ENCODE measurements at regions not wholly inside any gene's neighbourhood (a gene's known extent, or its start where the extent isn't known, plus 50 kb on each side); places are given as distances from the start of the nearest gene placed in this dataset.
"Not testable (repeated sequence)": the region's sequence is repeated elsewhere in the genome, so short reads cannot be mapped to it uniquely, and the experiment has no call there.

DNA sequence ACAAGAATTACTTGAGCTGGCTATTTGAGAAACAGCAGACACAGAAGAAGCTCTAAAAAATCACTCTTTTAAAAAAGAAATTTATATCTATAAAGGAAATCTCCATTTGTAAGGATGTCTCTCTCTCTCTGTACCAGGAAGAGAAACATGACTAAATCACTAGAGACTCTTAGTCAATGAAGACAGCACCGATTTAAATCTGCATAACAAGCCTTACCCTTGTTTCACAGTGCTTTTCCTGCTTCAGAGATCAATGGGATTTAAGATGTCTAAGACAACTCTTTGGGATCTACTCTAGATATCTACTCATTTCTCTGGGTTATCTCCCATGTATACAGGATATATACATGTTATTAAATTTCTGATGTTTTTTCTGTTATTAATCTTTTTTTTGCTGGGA is 359.2 kb upstream of the RND3 start:
- H3K27me3 ChIP-seq (ENCODE audit: control insufficient read depth, insufficient read depth, low read length): no peaks in the 10 kb centered on the region
- no peak overlapping the region for H3K4me3 ChIP-seq (ENCODE audit: insufficient read depth, low read depth, low read length)
- H3K36me3 ChIP-seq (replicated peaks; ENCODE audit: control insufficient read depth, insufficient read depth, low read length): no peaks in the 10 kb centered on the region
- peak; percentile 7 for DNase-seq

DNA sequence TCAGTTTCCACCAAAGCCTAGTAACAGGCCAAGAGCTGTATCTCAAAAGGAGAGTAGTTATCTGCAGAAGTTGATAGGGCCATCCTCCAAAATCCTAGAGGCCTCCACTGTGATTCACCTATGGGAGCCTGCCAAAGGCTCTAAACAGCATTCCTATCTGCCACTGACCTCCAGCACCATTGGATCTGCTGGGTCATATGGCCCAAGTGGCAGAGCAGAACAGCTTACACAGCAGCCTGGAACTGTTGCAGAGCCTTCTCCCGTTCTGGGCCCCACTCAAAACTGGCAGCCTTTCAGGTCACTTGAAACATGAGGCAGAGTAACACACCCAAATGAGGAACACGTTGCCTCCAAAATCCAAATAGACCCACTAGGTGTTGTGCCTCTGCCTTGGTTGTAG is 345.2 kb upstream of the RND3 start:
- H3K4me3 ChIP-seq (ENCODE audit: insufficient read depth, low read depth, low read length): no peak overlapping the region
- no peaks in the 10 kb centered on the region for H3K36me3 ChIP-seq (replicated peaks; ENCODE audit: control insufficient read depth, insufficient read depth, low read length)
- DNase-seq: no peak
- H3K27me3 ChIP-seq (ENCODE audit: control insufficient read depth, insufficient read depth, low read length): no peaks in the 10 kb centered on the region

DNA sequence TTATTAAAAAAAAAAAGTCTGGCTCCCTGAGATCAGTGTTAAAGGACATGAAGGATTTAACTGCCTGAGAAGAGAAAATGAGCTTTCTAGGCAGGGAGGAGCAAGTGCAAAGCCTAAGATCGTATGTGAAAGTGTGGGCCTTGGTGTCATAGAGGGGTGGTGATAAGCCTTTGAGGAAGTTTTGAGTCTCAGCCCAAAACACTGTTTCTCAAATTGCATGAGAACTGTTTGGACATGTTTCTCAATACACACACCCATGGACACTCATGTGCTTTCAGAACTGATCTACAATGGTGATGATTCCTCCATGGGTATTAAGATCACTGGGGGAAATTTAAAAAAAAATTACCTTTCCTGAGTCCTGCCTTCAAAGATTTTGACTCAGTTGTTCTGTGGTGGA is 336.7 kb upstream of the RND3 start:
- Histone ChIP-seq H3K27me3 (ENCODE audit: control insufficient read depth, insufficient read depth, low read length) (no peaks in the 10 kb centered on the region), H3K36me3 (replicated peaks; ENCODE audit: control insufficient read depth, insufficient read depth, low read length) (no peaks in the 10 kb centered on the region), H3K4me3 (ENCODE audit: insufficient read depth, low read depth, low read length) (no peak overlapping the region)
- no peak for DNase-seq

DNA sequence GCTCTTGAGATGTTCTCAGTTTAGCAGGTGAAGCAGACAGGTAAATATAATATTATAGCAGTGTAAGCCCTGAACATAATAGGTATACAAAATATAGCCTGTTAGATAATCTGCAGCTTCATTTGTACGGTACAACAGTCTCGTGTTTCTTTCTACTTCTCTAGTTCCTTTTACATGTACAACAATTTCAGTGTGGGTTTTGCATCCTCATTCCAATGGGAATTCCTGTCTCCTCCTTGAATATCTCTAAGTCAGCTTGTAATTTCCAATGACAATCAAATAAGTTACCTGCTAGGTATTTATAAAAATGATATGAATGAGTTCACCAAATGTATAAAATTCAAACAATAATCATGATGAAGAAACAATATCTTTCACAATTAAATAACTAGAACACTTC is 330.0 kb upstream of the RND3 start:
- Histone ChIP-seq H3K36me3 (replicated peaks; ENCODE audit: control insufficient read depth, insufficient read depth, low read length) (no peaks in the 10 kb centered on the region), H3K27me3 (ENCODE audit: control insufficient read depth, insufficient read depth, low read length) (no peaks in the 10 kb centered on the region), H3K4me3 (ENCODE audit: insufficient read depth, low read depth, low read length) (no peak overlapping the region)
- no peak for DNase-seq

DNA sequence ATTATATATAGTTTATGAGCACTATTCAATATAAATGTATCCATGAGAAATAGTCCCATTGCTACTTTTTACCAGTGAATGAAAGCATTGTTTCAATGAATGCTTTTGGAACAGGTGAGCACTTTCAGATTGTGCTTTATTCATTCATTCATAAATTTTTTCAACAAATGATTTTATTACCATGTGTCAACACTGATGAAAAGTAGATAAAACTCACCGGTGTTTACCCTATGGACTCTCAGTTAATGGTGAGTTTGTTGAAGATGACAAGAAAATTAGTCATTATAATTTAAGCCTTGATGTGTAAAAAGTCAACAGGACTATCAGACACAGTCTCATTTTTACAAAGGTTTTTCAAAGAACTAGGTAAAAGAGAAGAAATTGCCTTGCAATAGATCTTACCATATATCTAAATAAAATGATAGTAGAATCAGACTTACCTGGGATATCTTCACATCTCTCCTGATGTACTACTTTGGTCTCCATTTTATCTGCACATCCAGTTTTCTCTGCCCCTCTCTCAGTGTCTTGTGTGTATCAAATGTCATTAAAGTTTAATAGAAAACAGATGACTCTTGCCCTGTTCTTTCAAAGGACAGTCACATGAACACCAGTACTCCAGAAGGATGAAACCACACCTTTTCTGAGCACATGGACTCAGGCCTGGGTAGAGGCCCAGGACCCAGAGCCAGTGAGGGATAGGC is 325.3 kb upstream of the RND3 start:
- Histone ChIP-seq H3K4me3 (ENCODE audit: insufficient read depth, low read depth, low read length) (no peak overlapping the region), H3K36me3 (replicated peaks; ENCODE audit: control insufficient read depth, insufficient read depth, low read length) (no peaks in the 10 kb centered on the region), H3K27me3 (ENCODE audit: control insufficient read depth, insufficient read depth, low read length) (no peaks in the 10 kb centered on the region)
- no peak for DNase-seq

DNA sequence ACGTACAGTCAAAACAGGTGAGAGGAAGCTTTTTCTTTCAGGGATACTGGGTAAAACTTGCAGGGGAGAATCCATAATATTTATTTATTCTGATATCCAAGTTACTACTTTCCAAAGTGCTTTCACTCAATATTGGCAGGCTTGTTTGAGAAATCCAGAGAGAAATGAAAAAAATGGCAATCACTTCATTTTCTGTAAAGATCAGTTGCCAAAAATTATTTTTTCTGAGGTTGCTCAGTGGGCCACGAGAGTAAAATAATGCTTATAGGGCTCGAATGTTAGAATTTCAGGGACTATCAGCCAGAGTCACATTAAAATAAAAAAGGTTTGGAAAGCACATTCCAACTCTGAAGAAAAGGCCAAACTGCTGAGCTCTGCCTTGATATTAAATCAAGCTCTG is 324.6 kb upstream of the RND3 start:
- no peak for DNase-seq
- Histone ChIP-seq H3K27me3 (ENCODE audit: control insufficient read depth, insufficient read depth, low read length) (no peaks in the 10 kb centered on the region), H3K4me3 (ENCODE audit: insufficient read depth, low read depth, low read length) (no peak overlapping the region), H3K36me3 (replicated peaks; ENCODE audit: control insufficient read depth, insufficient read depth, low read length) (no peaks in the 10 kb centered on the region)

DNA sequence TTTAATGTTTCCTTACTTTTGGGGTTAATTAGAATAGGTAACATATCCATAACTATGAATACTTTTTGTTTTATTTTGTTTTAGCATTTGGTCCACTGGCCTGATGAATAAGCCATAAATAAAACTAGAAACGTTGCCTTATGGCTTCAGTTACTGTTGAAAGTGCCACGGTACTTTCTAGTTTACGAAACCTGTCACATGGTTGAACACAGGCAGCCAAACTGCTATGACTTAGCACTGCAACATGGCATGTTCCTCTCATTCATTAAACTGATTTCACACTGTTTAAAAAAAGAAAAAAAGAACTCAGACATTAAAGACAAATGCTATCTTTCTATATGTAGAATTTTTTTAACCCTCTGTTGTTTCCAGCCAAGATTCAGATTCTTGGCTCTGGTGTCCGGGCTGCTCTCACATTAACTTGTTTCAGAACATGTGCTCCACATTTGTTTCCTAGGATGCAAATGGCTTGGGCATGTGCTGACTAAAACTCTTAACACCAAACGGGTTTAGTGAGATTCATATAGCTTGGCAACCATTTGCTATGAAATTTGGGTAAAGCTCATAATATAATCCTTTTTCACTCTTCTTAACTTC is 323.9 kb upstream of the RND3 start:
- DNase-seq: no peak
- no peaks in the 10 kb centered on the region for H3K36me3 ChIP-seq (replicated peaks; ENCODE audit: control insufficient read depth, insufficient read depth, low read length)
- no peaks in the 10 kb centered on the region for H3K27me3 ChIP-seq (ENCODE audit: control insufficient read depth, insufficient read depth, low read length)
- no peak overlapping the region for H3K4me3 ChIP-seq (ENCODE audit: insufficient read depth, low read depth, low read length)

DNA sequence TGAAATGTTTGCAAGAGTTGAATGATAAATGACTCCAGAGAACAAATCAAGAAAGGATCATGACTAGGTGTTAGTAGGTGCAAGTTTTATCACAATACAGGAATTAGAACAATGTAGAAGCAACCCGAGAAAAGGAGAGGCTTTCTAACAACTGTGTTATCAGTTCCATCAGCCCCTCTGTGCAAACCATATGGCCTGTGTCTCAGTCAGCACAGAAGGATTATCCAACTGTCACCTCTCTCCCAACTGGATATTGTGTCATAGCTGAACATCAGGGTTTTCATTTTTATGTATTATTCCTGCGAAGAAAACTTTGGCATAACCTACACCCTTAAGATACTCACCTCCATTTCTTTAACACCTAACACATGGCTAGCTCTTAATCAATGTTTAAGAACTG is 321.6 kb upstream of the RND3 start:
- Histone ChIP-seq H3K27me3 (ENCODE audit: control insufficient read depth, insufficient read depth, low read length) (no peaks in the 10 kb centered on the region), H3K36me3 (replicated peaks; ENCODE audit: control insufficient read depth, insufficient read depth, low read length) (no peaks in the 10 kb centered on the region), H3K4me3 (ENCODE audit: insufficient read depth, low read depth, low read length) (no peak overlapping the region)
- DNase-seq: no peak

DNA sequence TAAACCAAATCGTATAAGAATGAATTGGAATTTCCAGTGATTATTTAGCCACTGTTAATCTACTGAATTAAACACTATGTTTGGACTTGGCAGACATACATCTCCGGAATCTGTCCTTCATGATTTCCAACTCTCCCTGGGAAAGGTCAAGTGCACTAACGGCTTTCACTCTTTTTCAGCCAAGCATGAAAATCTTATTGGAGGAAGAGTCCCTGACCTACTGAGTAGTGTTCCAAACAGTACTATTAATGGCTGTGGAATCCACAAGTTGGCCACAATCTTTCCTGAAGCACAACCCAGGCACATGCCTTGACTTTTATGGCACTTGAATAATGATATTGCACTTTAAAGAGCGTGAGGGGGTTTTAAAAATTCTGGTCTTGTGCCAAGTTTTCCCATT is 318.9 kb upstream of the RND3 start:
- no peak overlapping the region for H3K4me3 ChIP-seq (ENCODE audit: insufficient read depth, low read depth, low read length)
- H3K27me3 ChIP-seq (ENCODE audit: control insufficient read depth, insufficient read depth, low read length): no peaks in the 10 kb centered on the region
- DNase-seq: no peak
- H3K36me3 ChIP-seq (replicated peaks; ENCODE audit: control insufficient read depth, insufficient read depth, low read length): no peaks in the 10 kb centered on the region

DNA sequence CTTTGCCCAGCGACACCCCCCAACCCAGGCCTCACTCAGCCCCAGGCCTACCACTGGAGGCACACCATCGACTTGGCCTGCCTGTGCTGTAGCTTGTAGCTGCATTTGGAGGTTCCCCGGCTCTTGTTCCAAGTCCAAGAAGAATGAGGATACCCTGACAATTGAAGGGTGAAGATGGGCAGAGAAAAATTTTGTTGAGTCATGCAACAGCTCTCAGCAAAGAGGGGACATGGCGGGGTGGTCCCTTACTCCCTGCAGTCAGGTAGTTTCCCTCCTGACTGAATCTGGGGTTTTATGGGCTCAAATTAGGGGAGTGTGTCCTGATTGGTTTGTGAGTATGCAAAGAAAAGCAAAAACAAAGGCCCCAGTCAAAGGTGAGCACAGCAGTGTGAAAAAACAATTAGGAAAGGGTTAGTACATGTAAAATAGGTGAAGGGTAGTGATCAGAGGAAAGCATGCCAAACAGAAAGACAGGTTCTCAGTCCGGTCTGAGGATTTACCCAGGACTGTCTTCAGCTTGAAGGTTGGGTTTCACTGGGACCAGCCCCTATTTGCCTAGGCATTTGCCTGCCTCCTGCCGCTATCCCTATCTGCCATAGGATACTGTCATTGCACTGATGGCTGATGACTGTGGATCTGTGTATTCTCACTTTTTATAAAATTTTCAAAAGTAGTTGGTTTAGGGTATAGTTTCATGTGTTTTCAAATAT is 316.4 kb upstream of the RND3 start:
- DNase-seq: no peak

DNA sequence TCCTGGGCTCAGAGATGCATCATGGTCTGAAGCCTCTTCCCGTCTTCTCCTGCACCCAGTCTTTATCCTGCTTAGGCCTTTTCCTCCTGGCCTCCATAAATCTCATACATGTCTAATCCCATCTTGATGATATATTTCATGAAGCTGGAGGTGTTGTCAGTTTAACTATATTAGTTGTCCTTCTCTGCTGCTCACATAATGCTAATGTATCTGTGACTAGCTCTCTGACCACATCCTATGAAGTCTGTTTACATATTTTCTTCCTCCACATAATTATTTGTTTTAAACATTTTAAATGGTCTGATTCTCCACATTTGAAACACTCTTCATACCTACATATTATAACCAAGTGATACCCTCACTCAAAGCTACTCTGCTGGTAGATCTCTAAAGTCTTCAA is 315.2 kb upstream of the RND3 start:
- Histone ChIP-seq H3K36me3 (replicated peaks; ENCODE audit: control insufficient read depth, insufficient read depth, low read length) (no peaks in the 10 kb centered on the region), H3K27me3 (ENCODE audit: control insufficient read depth, insufficient read depth, low read length) (no peaks in the 10 kb centered on the region), H3K4me3 (ENCODE audit: insufficient read depth, low read depth, low read length) (no peak overlapping the region)
- DNase-seq: no peak

More for the DNA sequence above, 316.4 kb upstream of the RND3 start:
- Histone ChIP-seq H3K27me3 (ENCODE audit: control insufficient read depth, insufficient read depth, low read length) (no peaks in the 10 kb centered on the region), H3K4me3 (ENCODE audit: insufficient read depth, low read depth, low read length) (no peak overlapping the region), H3K36me3 (replicated peaks; ENCODE audit: control insufficient read depth, insufficient read depth, low read length) (no peaks in the 10 kb centered on the region)

DNA sequence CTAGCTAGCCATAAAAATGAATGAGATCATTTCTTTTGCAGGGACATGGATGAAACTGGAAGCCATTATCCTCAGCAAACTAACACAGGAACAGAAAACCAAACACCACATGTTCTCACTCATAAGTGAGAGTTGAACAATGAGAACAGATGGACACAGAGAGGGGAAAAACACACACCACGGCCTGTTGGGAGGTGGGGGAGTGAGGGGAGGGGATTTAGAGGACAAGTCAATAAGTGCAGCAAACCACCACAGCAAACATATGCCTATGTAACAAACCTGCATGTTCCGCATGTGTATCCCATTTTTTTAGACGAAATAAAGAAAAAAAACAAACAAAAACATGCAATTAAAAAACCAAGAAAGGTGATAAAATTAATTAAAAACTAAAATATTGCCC is 308.8 kb upstream of the RND3 start:
- not testable (repeated sequence) for H3K27me3 ChIP-seq (ENCODE audit: control insufficient read depth, insufficient read depth, low read length); H3K4me3 ChIP-seq (ENCODE audit: insufficient read depth, low read depth, low read length); H3K36me3 ChIP-seq (replicated peaks; ENCODE audit: control insufficient read depth, insufficient read depth, low read length); DNase-seq

DNA sequence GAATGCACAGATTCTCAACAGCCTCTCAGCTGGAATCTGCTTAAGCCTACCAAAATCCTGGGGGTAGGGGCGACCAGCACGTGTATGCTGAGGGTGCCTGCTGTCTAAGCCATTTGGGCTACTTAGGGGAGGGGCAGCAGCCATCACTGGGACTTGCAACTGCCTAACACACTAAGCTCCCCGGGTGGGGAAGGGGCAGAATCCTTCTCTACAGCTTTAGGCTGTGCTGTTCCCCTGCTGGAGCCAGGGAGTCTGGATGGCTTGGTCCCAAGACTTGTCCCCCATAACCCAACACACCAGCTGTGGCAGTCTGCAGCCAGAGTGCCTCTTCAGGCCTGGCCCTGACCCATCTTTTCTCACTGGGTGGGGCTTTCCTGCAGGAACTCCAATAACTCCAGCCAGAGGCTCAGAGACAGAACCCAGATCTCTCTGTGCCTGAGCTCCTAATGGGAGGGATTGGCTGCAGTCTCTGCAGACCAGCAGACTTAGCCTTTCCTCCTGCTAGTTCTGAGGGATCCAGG is 305.4 kb upstream of the RND3 start:
- Histone ChIP-seq H3K27me3 (ENCODE audit: control insufficient read depth, insufficient read depth, low read length) (no peaks in the 10 kb centered on the region), H3K36me3 (replicated peaks; ENCODE audit: control insufficient read depth, insufficient read depth, low read length) (no peaks in the 10 kb centered on the region), H3K4me3 (ENCODE audit: insufficient read depth, low read depth, low read length) (no peak overlapping the region)
- no peak for DNase-seq

DNA sequence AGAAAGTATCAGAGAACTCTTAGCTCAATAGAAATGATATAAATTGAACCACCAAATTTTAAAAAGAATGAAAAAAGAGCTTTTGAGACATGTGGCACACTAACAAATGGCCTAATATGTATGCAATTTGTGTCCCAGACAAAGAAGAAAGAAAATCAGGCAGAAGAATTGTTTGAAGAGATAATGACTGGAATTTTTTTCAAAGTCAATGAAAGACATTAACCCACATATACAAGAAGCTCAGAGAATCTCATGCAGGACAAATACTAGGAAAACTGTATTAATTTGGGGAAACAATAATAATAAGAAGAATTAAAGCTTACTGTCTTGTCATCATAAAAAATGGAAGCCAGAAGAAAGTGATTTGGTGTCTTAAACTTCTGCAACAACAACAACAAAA is 304.1 kb upstream of the RND3 start:
- no peak for DNase-seq
- H3K36me3 ChIP-seq (replicated peaks; ENCODE audit: control insufficient read depth, insufficient read depth, low read length): no peaks in the 10 kb centered on the region
- no peak overlapping the region for H3K4me3 ChIP-seq (ENCODE audit: insufficient read depth, low read depth, low read length)
- H3K27me3 ChIP-seq (ENCODE audit: control insufficient read depth, insufficient read depth, low read length): no peaks in the 10 kb centered on the region

DNA sequence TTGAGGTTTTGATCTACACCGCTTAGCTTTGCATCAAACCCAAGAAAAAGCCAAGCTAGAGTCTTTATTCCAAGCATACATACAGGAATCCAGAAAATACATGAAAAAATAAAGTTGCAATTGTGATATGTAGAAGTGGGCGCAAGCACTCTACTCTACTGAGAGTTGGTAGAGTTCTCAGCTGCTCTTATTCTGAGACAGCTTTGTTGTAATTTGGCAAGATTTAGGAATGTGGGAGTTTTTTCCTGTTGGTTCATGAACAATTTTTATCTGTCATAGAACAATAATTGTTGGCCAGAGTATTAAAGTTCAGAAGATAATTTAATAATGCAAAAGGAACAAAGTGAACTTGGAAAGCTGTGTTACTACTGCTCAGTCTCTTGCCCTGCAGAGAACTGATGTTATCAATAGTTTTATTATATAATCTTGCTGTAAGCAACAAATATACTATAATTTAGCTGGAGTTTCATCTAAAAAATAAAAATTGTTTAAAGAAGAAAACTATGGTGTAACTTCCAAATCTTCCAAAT is 302.0 kb upstream of the RND3 start:
- no peaks in the 10 kb centered on the region for H3K27me3 ChIP-seq (ENCODE audit: control insufficient read depth, insufficient read depth, low read length)
- no peak for DNase-seq
- H3K36me3 ChIP-seq (replicated peaks; ENCODE audit: control insufficient read depth, insufficient read depth, low read length): no peaks in the 10 kb centered on the region
- H3K4me3 ChIP-seq (ENCODE audit: insufficient read depth, low read depth, low read length): no peak overlapping the region

Data from H7 (cell line).